Right ventricle myocardium inferior (tissue), 1 donor: ENCODE measurements at regions not wholly inside any gene's neighbourhood (a gene's known extent, or its start where the extent isn't known, plus 50 kb on each side); places are given as distances from the start of the nearest gene placed in this dataset.

Source experiments
- ATAC-seq: fragments of 200-7000 bp; cut with Tn5 transposase; one replicate; pipeline ENCODE4 v1.9.1; 2020; ENCODE audit warnings: mild to moderate bottlenecking, moderate library complexity
- DNase-seq: peaks from one replicate; pipeline ENCODE4 v3.0.0; 2021; ENCODE audit errors: missing footprints
- intact Hi-C: fragments of 100-400 bp; cut with DNase I; formaldehyde crosslinking; loops from one replicate; pipeline ENCODE4 v1.11.0; 2022
- donor health status: DM: no; HTN: yes; CAD: no; lungs with severe emphysema.

DNA sequence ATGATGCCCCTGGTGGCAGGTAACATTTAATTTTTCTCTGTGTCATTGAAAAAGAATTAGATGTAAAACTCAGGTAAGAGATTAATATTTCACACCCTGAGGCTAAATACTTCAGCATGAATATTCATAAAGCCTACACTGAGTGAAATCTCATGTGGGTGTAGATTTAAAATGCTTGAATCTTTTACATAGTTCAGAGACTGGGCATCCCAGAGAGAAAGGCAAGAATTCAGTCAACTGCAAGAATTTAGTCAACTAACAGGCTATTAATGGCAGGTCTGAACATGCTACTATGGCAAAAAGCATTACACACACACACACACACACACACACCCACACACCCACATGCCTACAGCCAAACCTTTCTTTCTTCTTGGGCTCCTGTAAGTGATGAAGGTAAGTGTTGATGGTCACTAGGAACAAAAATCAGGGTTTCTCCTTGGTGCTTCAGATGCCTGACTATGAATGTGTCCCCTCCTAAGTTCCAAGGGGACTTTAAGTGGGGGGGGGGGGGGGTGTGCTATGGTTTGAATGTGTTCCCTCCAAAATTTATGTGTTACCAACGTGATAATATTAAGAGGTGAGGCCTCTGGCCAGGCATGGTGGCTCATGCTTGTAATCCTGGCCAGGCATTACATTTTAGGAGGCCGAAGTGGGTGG is 63.7 kb upstream of the PSMD7 start:
- no peak for DNase-seq
- intact Hi-C loops: no loop called here
- no peak for ATAC-seq

DNA sequence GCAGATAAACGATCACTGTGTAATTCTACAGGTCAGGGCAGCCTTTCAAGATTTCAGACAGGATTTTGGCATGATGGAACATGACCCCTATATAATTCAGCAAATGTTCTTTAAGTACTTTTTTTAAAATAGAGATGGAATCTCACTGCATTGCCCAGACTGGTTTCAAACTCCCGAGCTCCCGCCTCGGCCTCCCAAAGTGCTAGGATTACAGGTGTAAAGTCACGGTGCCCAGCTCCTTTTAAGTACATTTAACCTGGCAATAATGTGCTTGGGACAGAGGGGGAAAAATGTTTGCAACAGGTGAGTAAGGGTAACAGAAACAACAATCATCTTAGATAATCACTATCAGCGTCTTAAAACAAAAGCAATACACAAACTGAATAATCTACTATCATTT is 66.5 kb upstream of the PSMD7 start:
- ATAC-seq (no peak), DNase-seq (no peak)
- intact Hi-C loops: no loop called here

DNA sequence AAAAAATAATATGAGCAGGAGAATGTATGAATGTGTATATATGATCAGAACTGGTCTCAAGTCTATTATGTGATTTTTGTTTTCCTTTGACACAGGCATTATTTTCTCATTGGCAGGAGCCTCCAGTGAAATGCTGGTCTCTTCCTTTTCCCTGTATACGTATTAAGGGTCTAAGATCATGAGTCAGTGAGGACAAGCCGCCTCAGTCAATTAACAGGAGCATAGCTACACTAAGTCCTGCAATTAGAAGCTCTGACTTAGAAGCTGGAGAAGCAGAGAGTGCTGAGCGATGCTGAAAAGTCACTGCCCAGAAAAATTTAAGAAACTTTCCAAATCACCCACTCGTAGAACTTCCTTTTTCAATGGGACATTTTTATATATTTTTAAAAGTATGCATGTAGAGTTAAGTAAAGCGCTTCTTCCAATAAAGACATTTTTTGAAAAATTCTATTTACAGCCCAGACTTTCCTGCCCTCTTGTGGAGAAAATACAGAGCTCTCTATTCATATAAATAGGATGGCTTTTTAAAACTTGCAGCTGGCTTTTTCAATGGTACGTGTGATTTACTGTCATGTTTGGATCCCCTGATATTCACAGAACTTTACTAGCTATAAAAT is 70.2 kb upstream of the PSMD7 start:
- intact Hi-C loops: no loop called here
- ATAC-seq (no peak), DNase-seq (no peak)

DNA sequence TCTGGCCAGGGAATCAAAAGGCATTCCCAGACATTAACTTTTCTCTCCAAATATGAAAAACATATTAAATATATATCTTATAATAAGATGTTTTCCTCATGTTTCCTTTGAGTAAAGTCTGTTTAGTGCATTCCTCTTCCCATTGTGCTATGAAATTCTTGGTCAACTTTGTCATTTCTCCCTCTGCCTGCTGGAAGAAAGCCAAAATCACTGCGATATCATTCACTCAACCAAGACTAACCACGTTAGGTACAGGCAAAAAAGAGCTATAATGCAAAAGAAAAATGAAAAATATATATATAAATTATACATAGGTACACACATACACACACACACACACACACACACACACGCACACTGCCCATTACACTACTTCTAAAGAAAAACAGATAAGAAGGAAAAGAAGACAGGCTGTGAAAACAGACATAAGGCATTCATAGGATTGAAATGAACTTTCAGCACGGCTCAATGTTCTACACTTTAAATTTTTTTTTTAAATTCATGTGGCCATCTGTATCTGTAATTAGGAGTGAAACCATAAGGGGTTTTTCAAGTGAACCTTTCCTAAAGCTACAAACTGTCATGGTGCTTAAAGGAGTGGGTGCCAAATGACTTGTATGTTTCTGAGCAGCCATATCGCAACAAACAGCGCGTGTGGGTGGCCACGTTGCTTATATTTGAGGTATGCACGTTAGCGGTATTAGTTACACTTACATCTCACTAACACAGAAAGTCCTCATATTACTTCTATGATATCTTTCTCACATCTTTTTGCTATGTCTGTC is 71.6 kb upstream of the PSMD7 start:
- intact Hi-C loops: no loop called here

DNA sequence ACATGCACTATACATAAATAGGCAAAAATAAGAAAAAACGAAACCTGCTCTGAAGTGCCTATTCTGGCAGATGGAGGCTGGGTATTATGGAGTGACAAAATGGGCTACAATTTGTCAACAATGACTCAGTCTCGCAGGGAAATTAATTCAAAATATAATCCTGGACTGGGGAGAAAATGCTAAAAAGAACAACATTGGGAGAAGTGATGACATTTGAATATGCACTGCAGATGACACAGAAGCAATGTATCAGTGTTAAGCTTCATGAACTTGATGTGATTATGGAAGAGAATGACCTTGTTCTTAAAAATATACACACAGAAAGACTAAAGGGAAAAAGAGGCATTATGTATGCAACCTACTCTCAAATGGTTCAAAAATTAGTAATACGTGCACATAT is 74.8 kb upstream of the PSMD7 start:
- ATAC-seq (no peak), DNase-seq (no peak)
- intact Hi-C loops: no loop called here

More for the DNA sequence above, 71.6 kb upstream of the PSMD7 start:
- ATAC-seq: no peak
- DNase-seq: no peak

DNA sequence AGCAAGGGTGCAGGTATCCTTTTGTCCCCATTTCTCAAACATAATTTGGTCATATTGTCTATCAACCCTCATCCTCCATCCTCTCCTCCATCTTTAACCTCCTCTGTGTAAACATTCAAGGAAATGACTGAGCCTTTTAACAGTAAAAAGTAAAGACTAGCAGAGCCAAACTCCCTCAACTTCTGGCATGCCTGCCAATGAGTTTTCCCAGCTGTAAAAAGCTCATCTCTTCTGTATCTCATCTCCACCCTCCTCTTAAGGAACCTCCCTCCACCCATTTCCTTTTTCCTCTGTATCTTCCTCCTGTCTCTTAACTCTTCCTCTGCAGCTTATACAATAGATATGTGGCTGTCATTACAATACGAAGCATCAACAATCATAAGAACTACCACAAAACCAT is 76.9 kb upstream of the PSMD7 start:
- ATAC-seq: no peak
- intact Hi-C loops: no loop called here
- no peak for DNase-seq

DNA sequence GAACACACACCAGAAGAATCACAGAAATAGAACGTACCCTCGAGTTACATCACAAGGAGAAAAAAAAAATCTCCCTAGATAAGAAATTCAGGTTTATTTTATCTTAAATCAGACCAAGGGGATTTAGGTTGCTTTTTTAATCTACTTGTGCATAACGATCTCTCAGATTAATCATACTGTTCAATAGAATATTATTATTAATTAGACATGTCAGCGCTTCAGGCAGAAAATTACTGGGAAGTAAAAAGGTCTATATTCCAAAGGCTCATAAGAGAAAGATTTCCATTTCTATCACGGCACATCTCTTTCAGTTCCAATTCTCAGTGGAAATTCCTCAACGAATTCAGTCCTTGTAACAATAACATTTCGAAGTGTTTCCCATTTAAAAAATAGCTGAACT is 77.7 kb upstream of the PSMD7 start:
- ATAC-seq (no peak), DNase-seq (no peak)
- intact Hi-C loops: no loop called here

DNA sequence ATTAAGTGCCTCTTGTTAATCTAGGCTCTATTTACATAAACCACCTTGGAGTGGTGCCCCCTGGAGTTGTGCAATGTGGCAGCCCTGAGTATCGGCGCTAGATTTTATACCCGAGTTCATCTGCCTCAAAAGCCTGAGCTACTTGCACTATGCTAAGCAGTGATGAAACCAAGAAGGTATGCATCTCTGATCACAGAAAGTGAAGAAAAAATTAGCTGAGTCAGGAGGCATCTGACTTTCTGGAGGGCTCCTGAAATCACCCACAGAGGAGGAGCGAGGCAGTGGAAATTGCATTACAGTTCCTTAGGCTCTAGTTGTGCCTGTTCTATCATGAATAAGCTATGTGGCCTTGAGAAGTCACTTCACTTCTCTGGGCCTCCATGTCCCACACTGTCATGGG is 80.3 kb upstream of the PSMD7 start:
- intact Hi-C loops: no loop called here
- no peak for DNase-seq
- ATAC-seq: no peak

DNA sequence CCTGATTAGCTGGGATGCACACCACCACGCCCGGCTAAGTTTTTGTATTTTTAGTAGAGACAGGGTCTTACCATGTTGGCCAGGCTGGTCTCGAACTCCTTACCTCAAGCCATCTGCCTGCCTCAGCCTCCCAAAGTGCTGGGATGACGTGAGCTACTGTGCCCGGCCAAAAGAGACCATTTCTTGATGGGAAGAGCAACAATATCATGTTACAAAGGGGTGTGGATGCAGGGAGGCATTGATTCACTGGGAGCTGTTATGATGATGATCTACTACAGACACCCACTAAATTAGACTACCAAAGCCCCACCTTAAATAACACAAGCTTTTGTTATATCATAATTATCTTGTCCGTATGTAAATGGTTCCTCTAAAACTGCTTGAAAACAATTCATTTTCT is 81.4 kb upstream of the PSMD7 start:
- ATAC-seq: no peak
- DNase-seq: no peak
- intact Hi-C loops: no loop called here

DNA sequence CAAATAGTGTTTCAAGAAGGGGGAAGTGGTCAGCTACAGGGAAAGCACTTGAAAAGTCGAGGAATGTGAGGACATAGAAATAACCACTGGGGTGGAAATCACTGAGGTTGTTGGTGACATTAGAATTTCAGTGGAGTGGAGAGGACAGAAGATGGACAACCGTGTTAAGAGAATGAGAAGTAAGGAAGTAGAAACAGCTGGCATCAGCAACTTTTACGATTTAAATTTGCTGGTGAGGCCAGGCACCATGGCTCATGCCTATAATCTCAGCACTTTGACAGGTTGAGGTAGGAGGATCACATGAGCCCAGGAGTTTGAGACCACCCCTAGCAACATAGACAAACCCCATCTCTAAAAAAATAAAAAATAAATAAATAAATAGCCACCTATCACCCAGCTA is 83.2 kb upstream of the PSMD7 start:
- intact Hi-C loops: no loop called here
- ATAC-seq (no peak), DNase-seq (no peak)

DNA sequence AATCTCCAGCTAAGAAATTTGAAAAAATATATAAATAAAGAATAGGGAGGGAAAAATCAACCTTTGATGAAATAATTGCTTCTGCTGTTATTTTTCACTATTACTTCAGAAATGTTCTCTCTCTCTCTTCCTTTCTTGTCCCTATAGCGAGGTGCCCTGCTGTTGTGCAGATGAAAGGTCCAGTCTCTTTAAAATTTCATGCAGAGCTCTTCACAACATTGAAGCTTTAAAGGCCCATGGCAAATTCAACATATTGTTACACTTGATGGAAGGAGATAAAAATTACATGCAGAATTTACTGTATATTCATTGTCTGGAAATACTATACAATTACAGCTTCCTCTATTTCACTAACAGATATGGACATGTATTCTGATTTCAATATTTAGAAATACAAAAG is 86.4 kb upstream of the PSMD7 start:
- ATAC-seq (no peak), DNase-seq (no peak)
- intact Hi-C loops: no loop called here

DNA sequence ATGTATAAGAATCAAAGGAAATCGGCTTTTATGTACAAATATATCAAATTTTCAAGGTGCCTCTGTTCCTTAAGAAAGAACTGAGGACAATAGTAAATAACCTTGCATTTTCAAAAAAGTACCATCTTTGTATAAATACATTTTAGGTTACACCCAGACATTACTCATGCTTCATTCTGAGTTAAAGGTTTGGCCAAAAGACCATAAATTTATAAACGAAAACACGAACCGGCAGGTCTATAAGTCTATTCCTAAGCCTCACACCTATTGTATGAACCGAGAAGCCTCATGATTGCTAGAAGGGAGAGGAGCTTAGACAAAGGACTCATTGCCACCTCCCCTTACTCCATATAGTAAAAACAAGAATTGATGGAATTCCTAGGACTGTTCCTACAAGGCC is 94.6 kb upstream of the PSMD7 start:
- intact Hi-C loops: no loop called here
- DNase-seq (no peak), ATAC-seq (no peak)

DNA sequence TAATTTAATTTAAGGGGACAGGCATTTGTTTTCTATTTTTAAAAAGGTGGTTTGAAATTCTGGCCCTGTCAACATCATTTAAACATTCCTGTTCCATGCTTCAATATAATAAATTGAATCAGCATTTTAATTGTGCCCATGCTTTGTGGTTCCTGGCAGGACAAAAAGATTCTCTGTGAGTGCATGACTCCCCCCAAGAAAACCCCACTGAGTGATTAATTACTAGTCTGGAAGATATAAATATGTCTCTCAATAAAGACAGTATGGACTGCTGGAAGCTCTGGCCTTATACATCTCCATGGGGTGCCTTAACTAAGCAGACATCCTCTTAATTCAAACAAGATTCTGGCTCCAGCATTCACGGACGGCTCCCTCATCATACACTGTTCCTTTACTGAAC is 95.0 kb upstream of the PSMD7 start:
- ATAC-seq (no peak), DNase-seq (no peak)
- intact Hi-C loops: no loop called here

DNA sequence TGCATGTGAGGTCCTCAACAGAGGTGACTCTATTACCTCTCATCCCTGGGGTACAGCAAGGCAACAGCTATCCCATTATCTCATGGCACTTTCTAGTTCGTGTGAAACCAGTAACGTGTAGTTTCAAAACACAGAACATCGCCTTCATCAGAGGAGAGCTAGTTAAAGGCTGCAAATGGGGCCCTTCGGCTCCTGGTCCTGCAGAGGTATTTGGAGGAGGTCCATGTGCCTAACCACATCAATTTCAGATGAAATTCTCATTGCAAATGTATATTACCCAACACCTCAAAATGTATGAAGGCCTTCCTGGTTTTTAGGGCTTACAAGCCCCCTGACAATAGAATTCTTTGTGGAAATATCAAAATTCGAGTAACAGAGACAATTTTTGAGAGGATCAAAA is 95.7 kb upstream of the PSMD7 start:
- intact Hi-C loops: no loop called here
- no peak for DNase-seq
- ATAC-seq: no peak

DNA sequence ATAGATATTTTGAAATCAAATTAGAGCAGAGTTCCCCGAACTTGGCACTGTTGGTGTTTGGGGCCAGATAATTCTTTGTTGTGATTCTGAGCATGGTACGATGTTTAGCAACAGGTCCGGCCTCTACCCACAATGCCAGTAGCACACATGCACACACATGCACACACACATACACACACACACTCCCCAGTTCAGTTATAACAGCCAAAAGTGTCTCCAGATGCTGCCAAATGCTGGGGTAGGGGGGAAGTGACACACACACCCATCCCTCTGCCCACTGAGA is 96.8 kb upstream of the PSMD7 start:
- intact Hi-C loops: no loop called here
- no peak for ATAC-seq
- no peak for DNase-seq

DNA sequence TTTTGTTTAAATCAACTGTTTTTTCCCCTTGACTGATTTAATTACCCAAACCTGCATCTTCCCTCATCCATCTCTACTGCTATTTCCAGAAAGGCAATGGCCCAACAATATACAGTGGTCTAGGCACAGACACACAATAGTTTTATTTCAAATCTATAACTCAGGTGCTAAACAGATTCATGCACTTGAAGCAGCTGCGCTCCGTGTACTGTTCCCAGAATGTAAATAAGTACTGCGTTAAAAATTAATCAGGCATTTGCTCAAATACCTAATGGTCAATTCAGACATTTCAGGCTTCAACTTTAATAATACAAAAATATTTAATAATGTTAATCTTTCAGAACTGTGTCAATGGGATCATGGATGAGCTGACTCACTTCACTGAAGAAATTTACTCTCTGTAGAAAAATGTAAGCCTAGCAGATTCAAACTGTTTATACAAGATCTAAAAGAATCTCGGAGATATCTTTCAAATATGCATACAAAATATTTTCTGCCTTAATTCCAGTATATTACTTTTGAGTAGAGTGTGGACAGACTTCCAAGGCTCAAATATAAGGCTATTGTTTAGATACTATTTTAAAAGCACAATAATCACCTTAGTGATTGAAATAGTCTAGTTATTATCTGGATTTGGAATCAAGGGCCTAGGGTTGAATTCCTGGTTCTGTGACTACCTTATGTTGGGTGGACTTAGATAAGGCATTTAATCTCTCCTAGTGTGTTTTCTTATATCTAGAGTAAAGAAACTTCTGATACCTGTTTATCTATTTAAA is 97.4 kb upstream of the PSMD7 start:
- intact Hi-C loops: no loop called here
- ATAC-seq (no peak), DNase-seq (no peak)

DNA sequence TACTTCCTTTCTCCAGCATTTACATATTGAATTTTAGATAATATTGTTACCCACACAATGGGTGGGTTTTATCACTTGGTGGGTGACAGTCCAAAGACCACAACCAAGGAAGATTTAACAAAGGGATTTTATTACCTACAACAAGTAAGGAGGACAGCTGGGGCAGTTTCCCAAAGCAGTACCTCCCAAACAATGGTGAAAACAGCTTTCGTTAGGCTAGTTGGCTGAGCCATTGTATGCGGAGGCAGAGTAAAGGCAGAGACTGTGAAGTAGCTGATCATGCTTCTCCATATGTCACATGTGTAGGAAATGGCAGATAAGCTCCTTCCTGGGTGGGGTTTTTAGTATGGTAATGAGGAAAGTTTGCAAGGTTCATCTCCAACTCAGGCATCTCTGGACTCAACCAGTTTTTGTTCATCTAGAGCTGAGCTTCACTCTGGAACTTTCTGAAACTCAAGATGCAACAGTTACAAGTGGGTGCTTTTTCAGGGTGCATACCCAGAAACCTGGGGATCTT is 104.3 kb upstream of the PSMD7 start:
- intact Hi-C loops: no loop called here
- DNase-seq (no peak), ATAC-seq (no peak)

DNA sequence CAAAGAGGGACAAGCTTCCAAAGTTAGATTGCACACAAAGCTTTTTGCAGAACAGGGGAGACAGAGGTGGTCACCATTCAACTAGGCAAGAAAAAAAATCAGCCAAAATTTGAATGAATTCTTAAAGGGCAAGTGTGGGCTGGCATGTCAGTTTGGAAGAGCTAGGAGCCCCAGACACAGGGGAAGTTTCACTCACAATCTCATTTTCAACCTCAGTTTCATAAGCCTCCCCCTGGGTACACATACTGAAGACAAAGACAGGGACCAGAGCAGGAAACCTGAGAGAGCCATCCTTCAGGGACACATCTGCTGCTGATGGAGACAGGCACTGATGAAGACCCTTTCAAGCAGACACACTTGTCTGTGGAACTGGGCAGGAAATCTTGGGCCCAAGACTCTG is 106.3 kb upstream of the PSMD7 start:
- intact Hi-C loops: no loop called here
- no peak for DNase-seq

DNA sequence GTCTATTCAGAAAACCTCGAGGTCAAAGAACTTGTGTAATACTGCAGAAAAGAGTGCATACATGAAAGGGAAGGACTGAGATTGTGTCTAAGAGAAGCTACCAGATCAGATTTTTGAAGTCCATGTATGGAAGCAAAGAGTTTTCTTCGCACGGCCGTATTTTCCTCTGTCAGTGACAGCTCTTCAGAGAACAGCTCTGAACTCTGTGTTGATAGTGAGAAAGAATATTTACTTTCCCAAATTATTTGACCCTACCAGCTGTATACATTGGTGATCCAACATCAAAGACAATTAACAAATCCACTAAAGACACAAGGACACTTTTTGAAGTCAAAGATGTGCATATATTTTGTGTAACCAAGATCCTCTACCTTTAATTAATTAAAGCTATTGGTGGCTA is 107.8 kb upstream of the PSMD7 start:
- intact Hi-C loops: no loop called here
- ATAC-seq (no peak), DNase-seq (no peak)

More for the DNA sequence above, 106.3 kb upstream of the PSMD7 start:
- ATAC-seq: no peak

DNA sequence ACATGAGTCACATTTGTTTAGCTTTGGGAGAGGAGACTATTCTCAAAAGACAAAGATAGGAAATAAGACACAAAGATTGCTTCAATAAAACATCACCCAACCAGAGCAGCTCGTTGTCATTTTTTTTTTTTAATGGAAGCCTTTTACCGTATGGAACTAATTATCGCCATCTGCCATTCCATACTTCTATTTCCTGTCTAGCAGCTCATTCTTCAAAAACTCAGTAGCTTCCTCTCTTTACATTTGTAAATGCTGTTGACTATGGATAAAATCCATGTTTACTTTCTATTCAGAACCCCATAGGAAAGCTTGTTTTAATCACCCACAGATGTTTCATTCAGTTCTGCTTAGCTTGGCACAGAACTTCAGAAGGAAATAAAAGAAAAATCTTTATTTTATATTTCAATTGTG is 110.0 kb upstream of the PSMD7 start:
- ATAC-seq: no peak

More for the DNA sequence above, 110.0 kb upstream of the PSMD7 start:
- intact Hi-C loops: no loop called here
- DNase-seq: no peak
